ENCODE measurements at regions not wholly inside any gene's neighbourhood (a gene's known extent, or its start where the extent isn't known, plus 50 kb on each side); places are given as distances from the start of the nearest gene placed in this dataset.
A peak's percentile ranks its signal among the peaks of the same experiment; 100 is the strongest.
"Not testable (repeated sequence)": the region's sequence is repeated elsewhere in the genome, so short reads cannot be mapped to it uniquely, and the experiment has no call there.

- in situ Hi-C loops (cut with MboI; ENCODE audit: low sequenced_read_pairs), result no loop called here
- no peaks in the 10 kb centered on the region for H3K27me3 ChIP-seq (ENCODE audit: low read depth)
- H3K4me3 ChIP-seq, result no peak overlapping the region
- H3K4me1 ChIP-seq, result no peaks in the 10 kb centered on the region
- no peaks in the 10 kb centered on the region for H3K36me3 ChIP-seq (replicated peaks)
- no peak for DNase-seq (ENCODE audit: low spot score in 2 of 2)
- H3K9me3 ChIP-seq, result no peaks in the 10 kb centered on the region
Observed at GRCh38 chr2:196293751-196294515, 122.6 kb upstream of the STK17B start.

GRCh38 chr2:196294516-196294909, 123.1 kb upstream of the STK17B start:
- no peaks in the 10 kb centered on the region for H3K27me3 ChIP-seq (ENCODE audit: low read depth)
- no peak overlapping the region for H3K4me3 ChIP-seq
- no peaks in the 10 kb centered on the region for H3K9me3 ChIP-seq
- in situ Hi-C loops (cut with MboI; ENCODE audit: low sequenced_read_pairs), result no loop called here
- no peak for DNase-seq (ENCODE audit: low spot score in 2 of 2)
- H3K36me3 ChIP-seq (replicated peaks), result no peaks in the 10 kb centered on the region
- no peaks in the 10 kb centered on the region for H3K4me1 ChIP-seq

GRCh38 chr2:196295005-196295404, 123.6 kb upstream of the STK17B start:
- in situ Hi-C loops (cut with MboI; ENCODE audit: low sequenced_read_pairs), result no loop called here
- DNase-seq (ENCODE audit: low spot score in 2 of 2), result no peak
- no peaks in the 10 kb centered on the region for H3K9me3 ChIP-seq
- no peaks in the 10 kb centered on the region for H3K27me3 ChIP-seq (ENCODE audit: low read depth)
- no peaks in the 10 kb centered on the region for H3K36me3 ChIP-seq (replicated peaks)
- no peak overlapping the region for H3K4me3 ChIP-seq
- no peaks in the 10 kb centered on the region for H3K4me1 ChIP-seq

- H3K9me3 ChIP-seq; H3K4me1 ChIP-seq; in situ Hi-C loops (cut with MboI; ENCODE audit: low sequenced_read_pairs); H3K36me3 ChIP-seq (replicated peaks); H3K4me3 ChIP-seq; H3K27me3 ChIP-seq (ENCODE audit: low read depth); DNase-seq (ENCODE audit: low spot score in 2 of 2): not testable (repeated sequence)
Observed at GRCh38 chr2:196298106-196298723, 126.8 kb upstream of the STK17B start.

GRCh38 chr2:196307775-196308305, 136.5 kb upstream of the STK17B start:
- in situ Hi-C loops (cut with MboI; ENCODE audit: low sequenced_read_pairs), result no loop called here
- Histone ChIP-seq H3K9me3 (no peaks in the 10 kb centered on the region), H3K36me3 (replicated peaks) (no peaks in the 10 kb centered on the region), H3K27me3 (ENCODE audit: low read depth) (no peaks in the 10 kb centered on the region), H3K4me3 (no peak overlapping the region), H3K4me1 (no peaks in the 10 kb centered on the region)
- no peak for DNase-seq (ENCODE audit: low spot score in 2 of 2)

- Histone ChIP-seq H3K27me3 (ENCODE audit: low read depth) (no peaks in the 10 kb centered on the region), H3K4me1 (no peaks in the 10 kb centered on the region), H3K4me3 (no peak overlapping the region), H3K9me3 (no peaks in the 10 kb centered on the region), H3K36me3 (replicated peaks) (no peaks in the 10 kb centered on the region)
- DNase-seq (ENCODE audit: low spot score in 2 of 2), result no peak
- in situ Hi-C loops (cut with MboI; ENCODE audit: low sequenced_read_pairs), result no loop called here
Observed at GRCh38 chr2:196309691-196310090, 138.3 kb upstream of the STK17B start.

GRCh38 chr2:196314157-196314556, 142.8 kb upstream of the STK17B start:
- Histone ChIP-seq H3K4me1 (no peaks in the 10 kb centered on the region), H3K4me3 (no peak overlapping the region), H3K36me3 (replicated peaks) (no peaks in the 10 kb centered on the region), H3K27me3 (ENCODE audit: low read depth) (peaks cover 3% of the 10 kb centered on the region; the same call in 1 of the 2 replicates), H3K9me3 (no peaks in the 10 kb centered on the region)
- in situ Hi-C loops (cut with MboI; ENCODE audit: low sequenced_read_pairs), result no loop called here
- DNase-seq (ENCODE audit: low spot score in 2 of 2), result no peak

GRCh38 chr2:196314780-196315179, 143.4 kb upstream of the STK17B start:
- peaks cover 3% of the 10 kb centered on the region for H3K27me3 ChIP-seq (ENCODE audit: low read depth)
- no peaks in the 10 kb centered on the region for H3K9me3 ChIP-seq
- in situ Hi-C loops (cut with MboI; ENCODE audit: low sequenced_read_pairs), result no loop called here
- no peaks in the 10 kb centered on the region for H3K4me1 ChIP-seq
- no peak overlapping the region for H3K4me3 ChIP-seq
- no peaks in the 10 kb centered on the region for H3K36me3 ChIP-seq (replicated peaks)
- DNase-seq (ENCODE audit: low spot score in 2 of 2), result no peak

GRCh38 chr2:196315388-196316049, 144.1 kb upstream of the STK17B start:
- in situ Hi-C loops (cut with MboI; ENCODE audit: low sequenced_read_pairs), result no loop called here
- Histone ChIP-seq H3K4me1 (no peaks in the 10 kb centered on the region), H3K4me3 (no peak overlapping the region), H3K36me3 (replicated peaks) (no peaks in the 10 kb centered on the region), H3K9me3 (no peaks in the 10 kb centered on the region), H3K27me3 (ENCODE audit: low read depth) (peaks cover 3% of the 10 kb centered on the region)
- DNase-seq (ENCODE audit: low spot score in 2 of 2), result no peak

GRCh38 chr2:196316050-196316430, 144.7 kb upstream of the STK17B start:
- H3K27me3 ChIP-seq (ENCODE audit: low read depth), result peaks cover 6% of the 10 kb centered on the region
- H3K4me1 ChIP-seq, result no peaks in the 10 kb centered on the region
- no peak for DNase-seq (ENCODE audit: low spot score in 2 of 2)
- no peaks in the 10 kb centered on the region for H3K9me3 ChIP-seq
- no peak overlapping the region for H3K4me3 ChIP-seq
- in situ Hi-C loops (cut with MboI; ENCODE audit: low sequenced_read_pairs), result no loop called here
- H3K36me3 ChIP-seq (replicated peaks), result no peaks in the 10 kb centered on the region

- Histone ChIP-seq H3K4me3 (no peak overlapping the region), H3K4me1 (0 out of 2 replicates have a peak, but pooled peaks cover 9% of the 10 kb centered on the region), H3K9me3 (no peaks in the 10 kb centered on the region), H3K36me3 (replicated peaks) (no peaks in the 10 kb centered on the region), H3K27me3 (ENCODE audit: low read depth) (peaks cover 17% of the 10 kb centered on the region)
- in situ Hi-C loops (cut with MboI; ENCODE audit: low sequenced_read_pairs), result no loop called here
- no peak for DNase-seq (ENCODE audit: low spot score in 2 of 2)
Observed at GRCh38 chr2:196318517-196319377, 147.4 kb upstream of the STK17B start.

GRCh38 chr2:196322973-196323810, 151.8 kb upstream of the STK17B start:
- no peaks in the 10 kb centered on the region for H3K9me3 ChIP-seq
- peaks cover 47% of the 10 kb centered on the region for H3K27me3 ChIP-seq (ENCODE audit: low read depth)
- no peaks in the 10 kb centered on the region for H3K36me3 ChIP-seq (replicated peaks)
- H3K4me1 ChIP-seq, result 0 out of 2 replicates have a peak, but pooled peaks cover 9% of the 10 kb centered on the region
- peak in 1 of 2 experiments; percentile 54 for DNase-seq (ENCODE audit: low spot score in 2 of 2)
- in situ Hi-C loops (cut with MboI; ENCODE audit: low sequenced_read_pairs), result no loop called here
- no peak overlapping the region for H3K4me3 ChIP-seq

GRCh38 chr2:196324211-196324610, 152.8 kb upstream of the STK17B start:
- 0 out of 2 replicates have a peak, but pooled peaks cover 9% of the 10 kb centered on the region for H3K4me1 ChIP-seq
- in situ Hi-C loops (cut with MboI; ENCODE audit: low sequenced_read_pairs), result no loop called here
- peaks cover 47% of the 10 kb centered on the region for H3K27me3 ChIP-seq (ENCODE audit: low read depth)
- no peak for DNase-seq (ENCODE audit: low spot score in 2 of 2)
- H3K36me3 ChIP-seq (replicated peaks), result no peaks in the 10 kb centered on the region
- no peaks in the 10 kb centered on the region for H3K9me3 ChIP-seq
- H3K4me3 ChIP-seq, result no peak overlapping the region

Measured in HAP-1 (cell line).